H9 (cell line): ENCODE measurements at regions not wholly inside any gene's neighbourhood (a gene's known extent, or its start where the extent isn't known, plus 50 kb on each side); places are given as distances from the start of the nearest gene placed in this dataset.

Source experiments
- DNase-seq: peaks from one replicate; pipeline ENCODE4 v3.0.0-alpha.2; 2017
- H2AFZ ChIP-seq: one replicate; pipeline ENCODE4 v1.6.1; 2013; ENCODE audit warnings: mild to moderate bottlenecking, low read length, control low read depth, moderate library complexity
- H2AK5ac ChIP-seq: 2 replicates; pipeline ENCODE4 v1.6.1; 2013; ENCODE audit warnings: low read length, control low read depth, mixed read lengths; ENCODE audit not compliant: insufficient read length
- H2BK120ac ChIP-seq: one replicate; pipeline ENCODE4 v1.6.1; 2013; ENCODE audit warnings: low read depth, mild to moderate bottlenecking, low read length, control low read depth, inconsistent platforms; ENCODE audit not compliant: poor library complexity, severe bottlenecking
- H2BK12ac ChIP-seq: 2 replicates; pipeline ENCODE4 v1.6.1; 2013; ENCODE audit warnings: low read length, control low read depth, mixed read lengths, low read depth; ENCODE audit not compliant: insufficient read length
- H2BK15ac ChIP-seq: 2 replicates; pipeline ENCODE4 v1.6.1; 2013; ENCODE audit warnings: low read depth, low read length, control low read depth
- H2BK20ac ChIP-seq: one replicate; pipeline ENCODE4 v1.6.1; 2013; ENCODE audit warnings: low read depth, mild to moderate bottlenecking, low read length, control low read depth, inconsistent platforms; ENCODE audit not compliant: poor library complexity, severe bottlenecking
- H2BK5ac ChIP-seq: 2 replicates; pipeline ENCODE4 v1.6.1; 2013; ENCODE audit warnings: low read length, control low read depth, mixed read lengths; ENCODE audit not compliant: insufficient read length
- H3K14ac ChIP-seq: 2 replicates; pipeline ENCODE4 v1.6.1; 2013; ENCODE audit warnings: low read length, control low read depth; ENCODE audit not compliant: insufficient read depth
- H3K18ac ChIP-seq: 2 replicates; pipeline ENCODE4 v1.6.1; 2013; ENCODE audit warnings: low read depth, mild to moderate bottlenecking, mixed read lengths, low read length, control low read depth; ENCODE audit not compliant: insufficient read length
- H3K23ac ChIP-seq: 2 replicates; pipeline ENCODE4 v1.6.1; 2013; ENCODE audit warnings: low read length, control low read depth, mixed read lengths, low read depth; ENCODE audit not compliant: insufficient read length
- H3K23me2 ChIP-seq: 2 replicates; pipeline ENCODE4 v1.6.1; 2013; ENCODE audit warnings: low read depth, mild to moderate bottlenecking, mixed read lengths, low read length, control low read depth; ENCODE audit not compliant: insufficient read length, poor library complexity, severe bottlenecking
- H3K27ac ChIP-seq: 2 replicates; pipeline ENCODE4 v1.5.1; 2013; ENCODE audit warnings: low read length, control low read depth, mixed read lengths, low read depth; ENCODE audit not compliant: insufficient read length
- H3K27me3 ChIP-seq: 2 replicates; pipeline ENCODE4 v1.6.1; 2013; ENCODE audit warnings: low read length, control low read depth, inconsistent platforms; ENCODE audit not compliant: insufficient read depth
- H3K4ac ChIP-seq: 2 replicates; pipeline ENCODE4 v1.6.1; 2013; ENCODE audit warnings: low read depth, mild to moderate bottlenecking, control low read depth, inconsistent platforms, low read length, moderate library complexity
- H3K4me1 ChIP-seq: 2 replicates; pipeline ENCODE4 v1.6.1; 2013; ENCODE audit warnings: low read length, control low read depth, inconsistent platforms; ENCODE audit not compliant: insufficient read depth
- H3K4me2 ChIP-seq: 2 replicates; pipeline ENCODE4 v1.6.1; 2013; ENCODE audit warnings: low read length, control low read depth, mixed read lengths; ENCODE audit not compliant: insufficient read length, insufficient read depth
- H3K56ac ChIP-seq: 2 replicates; pipeline ENCODE4 v1.6.1; 2013; ENCODE audit warnings: low read depth, mild to moderate bottlenecking, mixed read lengths, low read length, control low read depth; ENCODE audit not compliant: insufficient read length
- H3K79me1 ChIP-seq: 2 replicates; pipeline ENCODE4 v1.6.1; 2013; ENCODE audit warnings: low read depth, mild to moderate bottlenecking, moderate library complexity, low read length, control low read depth, inconsistent platforms; ENCODE audit not compliant: insufficient read depth, poor library complexity, severe bottlenecking
- H3K79me2 ChIP-seq: 2 replicates; pipeline ENCODE4 v1.6.1; 2013; ENCODE audit warnings: low read length, control low read depth, inconsistent platforms; ENCODE audit not compliant: insufficient read depth
- H3K9ac ChIP-seq: 2 replicates; pipeline ENCODE4 v1.6.1; 2013; ENCODE audit warnings: low read length, control low read depth, mixed read lengths; ENCODE audit not compliant: insufficient read length; ENCODE audit errors: extremely low read depth
- H3K9me3 ChIP-seq: one replicate; pipeline ENCODE4 v1.6.1; 2013; ENCODE audit warnings: low read depth, low read length, inconsistent platforms; ENCODE audit not compliant: control insufficient read depth
- H3T11ph ChIP-seq: one replicate; pipeline ENCODE4 v1.6.1; 2013; ENCODE audit warnings: mild to moderate bottlenecking, low read length, control low read depth, inconsistent platforms
- H4K20me1 ChIP-seq: one replicate; pipeline ENCODE4 v1.6.1; 2013; ENCODE audit not compliant: control insufficient read depth, insufficient read length, insufficient read depth
- H4K5ac ChIP-seq: 2 replicates; pipeline ENCODE4 v1.6.1; 2013; ENCODE audit warnings: low read depth, mild to moderate bottlenecking, mixed read lengths, low read length, control low read depth; ENCODE audit not compliant: insufficient read length
- H4K8ac ChIP-seq: replicated peaks from 2 replicates; pipeline ENCODE4 v1.6.1; 2013; ENCODE audit warnings: low read length, control low read depth, mixed read lengths, low read depth; ENCODE audit not compliant: insufficient read length
- H4K91ac ChIP-seq: 2 replicates; pipeline ENCODE4 v1.6.1; 2013; ENCODE audit warnings: low read depth, mild to moderate bottlenecking, moderate library complexity, mixed read lengths, low read length, control low read depth; ENCODE audit not compliant: insufficient read length
- H3K27ac Mint-ChIP-seq, 3 experiments: 2 replicates in 2 of 3; 3 replicates in 1 of 3; pipeline ENCODE4 v1.8.0; 2020 to 2021; ENCODE audit warnings: mixed read lengths in 3 of 3, mild to moderate bottlenecking in 1 of 3, moderate library complexity in 1 of 3
- H3K27me3 Mint-ChIP-seq: 2 replicates; pipeline ENCODE4 v1.8.0; 2021; ENCODE audit warnings: low read depth, mild to moderate bottlenecking, moderate library complexity, mixed read lengths
- H3K36me3 Mint-ChIP-seq, 3 experiments: 2 replicates in 2 of 3; 3 replicates in 1 of 3; pipeline ENCODE4 v1.8.0; 2020 to 2021; ENCODE audit warnings: low read depth in 3 of 3, mixed read lengths in 3 of 3; ENCODE audit not compliant: insufficient read depth in 1 of 3
- H3K4me1 Mint-ChIP-seq, 2 experiments: 2 replicates each; pipeline ENCODE4 v1.8.0; 2020; ENCODE audit warnings: mixed read lengths in 2 of 2
- H3K4me3 Mint-ChIP-seq, 2 experiments: 2 replicates in 1 of 2; 3 replicates in 1 of 2; pipeline ENCODE4 v1.8.0; 2020 to 2021; ENCODE audit warnings: mild to moderate bottlenecking in 2 of 2, mixed read lengths in 2 of 2, moderate library complexity in 1 of 2
- H3K9me3 Mint-ChIP-seq, 2 experiments: 2 replicates in 1 of 2; 3 replicates in 1 of 2; pipeline ENCODE4 v1.8.0; 2020; ENCODE audit warnings: mild to moderate bottlenecking in 2 of 2, mixed read lengths in 2 of 2, moderate library complexity in 1 of 2
- WGBS: extraction: QIAGEN DNeasy Blood & Tissue Kit; methylation state at CpG from one replicate; pipeline ENCODE4 v1.1.7; 2013; ENCODE audit warnings: missing lambda C conversion rate, low lambda C conversion rate, mixed read lengths; ENCODE audit not compliant: insufficient read length; ENCODE audit errors: extremely low coverage; 5-methylcytosine and 5-hydroxymethylcytosine counted together
- TF ChIP-seq, protein P1 (sequence below): fragments of 200-600 bp; sonication (generic); conservative IDR thresholded peaks from 3 replicates; pipeline ENCODE4 v1.8.0; 2021; ENCODE audit warnings: antibody characterized with exemption, mild to moderate bottlenecking

DNA sequence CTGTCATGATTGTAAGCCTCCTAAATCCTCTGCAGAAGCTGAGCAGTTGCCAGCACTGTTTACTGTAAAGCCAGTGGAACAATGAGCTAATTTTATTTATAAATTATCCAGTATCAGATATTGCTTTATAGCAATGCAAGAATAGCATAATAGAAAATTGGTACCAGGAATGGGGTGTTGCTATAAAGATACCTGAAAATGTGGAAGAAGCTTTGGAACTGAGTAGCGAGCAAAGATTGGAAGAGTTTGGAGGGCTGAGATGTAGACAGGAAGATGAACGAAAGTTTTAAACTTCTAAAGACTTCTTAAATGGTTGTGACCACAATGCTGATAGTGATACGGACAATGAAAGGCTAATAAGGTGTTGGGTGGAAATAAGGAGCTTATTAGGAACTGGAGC, 917.4 kb upstream of the POT1 start:
- no peak overlapping the region for H3K27ac ChIP-seq
- no peaks in the 10 kb centered on the region for H3K4me1 ChIP-seq
- H3K27me3 Mint-ChIP-seq: no peaks in the 10 kb centered on the region
- H3K79me1 ChIP-seq: no peaks in the 10 kb centered on the region
- no CpG with 5 or more reads among the region's 3 CpGs for WGBS
- H3K4me3 Mint-ChIP-seq: no peak overlapping the region
- no peaks in the 10 kb centered on the region for H4K20me1 ChIP-seq
- H2BK20ac ChIP-seq: no peak overlapping the region
- no peak overlapping the region for H2BK15ac ChIP-seq
- no peak overlapping the region for H3K9ac ChIP-seq
- DNase-seq: no peak
- no peak overlapping the region for H3K18ac ChIP-seq
- H4K91ac ChIP-seq: no peak overlapping the region
- H2AFZ ChIP-seq: no peak overlapping the region
- H3K27me3 ChIP-seq: no peaks in the 10 kb centered on the region
- no peak overlapping the region for H2BK12ac ChIP-seq
- H3K9me3 ChIP-seq: peaks cover 19% of the 10 kb centered on the region
- TF ChIP-seq, protein P1, sequence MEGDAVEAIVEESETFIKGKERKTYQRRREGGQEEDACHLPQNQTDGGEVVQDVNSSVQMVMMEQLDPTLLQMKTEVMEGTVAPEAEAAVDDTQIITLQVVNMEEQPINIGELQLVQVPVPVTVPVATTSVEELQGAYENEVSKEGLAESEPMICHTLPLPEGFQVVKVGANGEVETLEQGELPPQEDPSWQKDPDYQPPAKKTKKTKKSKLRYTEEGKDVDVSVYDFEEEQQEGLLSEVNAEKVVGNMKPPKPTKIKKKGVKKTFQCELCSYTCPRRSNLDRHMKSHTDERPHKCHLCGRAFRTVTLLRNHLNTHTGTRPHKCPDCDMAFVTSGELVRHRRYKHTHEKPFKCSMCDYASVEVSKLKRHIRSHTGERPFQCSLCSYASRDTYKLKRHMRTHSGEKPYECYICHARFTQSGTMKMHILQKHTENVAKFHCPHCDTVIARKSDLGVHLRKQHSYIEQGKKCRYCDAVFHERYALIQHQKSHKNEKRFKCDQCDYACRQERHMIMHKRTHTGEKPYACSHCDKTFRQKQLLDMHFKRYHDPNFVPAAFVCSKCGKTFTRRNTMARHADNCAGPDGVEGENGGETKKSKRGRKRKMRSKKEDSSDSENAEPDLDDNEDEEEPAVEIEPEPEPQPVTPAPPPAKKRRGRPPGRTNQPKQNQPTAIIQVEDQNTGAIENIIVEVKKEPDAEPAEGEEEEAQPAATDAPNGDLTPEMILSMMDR: no peak
- no peak overlapping the region for H3K56ac ChIP-seq
- no peak overlapping the region for H3K23ac ChIP-seq
- H2BK120ac ChIP-seq: no peak overlapping the region
- peak overlapping the region in 1 of 3 experiments; percentile 68; a peak in 3 of 7 replicates for H3K27ac Mint-ChIP-seq
- no peak overlapping the region for H2AK5ac ChIP-seq
- H3K4ac ChIP-seq: no peak overlapping the region
- H3K4me2 ChIP-seq: no peak overlapping the region
- H3T11ph ChIP-seq: no peak overlapping the region
- no peak overlapping the region for H2BK5ac ChIP-seq
- no peak overlapping the region for H3K14ac ChIP-seq
- H3K36me3 Mint-ChIP-seq: peaks cover 4 to 22% (median 17%) of the 10 kb centered on the region in 3 experiments
- no peak overlapping the region for H4K5ac ChIP-seq
- no peaks in the 10 kb centered on the region for H3K79me2 ChIP-seq
- no peaks in the 10 kb centered on the region for H3K23me2 ChIP-seq
- H3K9me3 Mint-ChIP-seq: peaks cover 20 to 29% of the 10 kb centered on the region in 2 experiments
- no peak overlapping the region for H4K8ac ChIP-seq
- peaks cover 11 to 46% of the 10 kb centered on the region in 2 experiments; a peak in 3 of 4 replicates for H3K4me1 Mint-ChIP-seq
